ENCODE measurements at regions not wholly inside any gene's neighbourhood (a gene's known extent, or its start where the extent isn't known, plus 50 kb on each side); places are given as distances from the start of the nearest gene placed in this dataset.

DNA sequence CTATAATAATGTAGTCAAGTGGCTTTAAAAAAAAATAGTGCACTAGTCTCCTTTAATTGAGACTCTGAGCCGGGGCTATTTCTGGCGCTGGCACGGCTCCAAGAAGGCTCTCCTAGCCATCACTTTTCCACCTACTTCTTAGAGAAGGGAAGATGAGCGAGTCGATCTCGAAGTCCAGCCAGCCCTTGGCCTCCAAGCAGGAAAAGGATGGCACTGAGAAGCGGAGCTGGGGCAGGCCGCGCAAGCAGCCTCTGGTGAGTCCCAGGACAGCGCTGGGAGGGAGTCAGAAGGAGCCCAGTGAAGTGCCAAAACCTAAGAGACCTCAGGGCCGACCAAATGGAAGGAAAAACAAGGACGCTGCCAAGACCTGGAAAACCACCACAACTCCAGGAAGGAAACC lies 531.9 kb downstream of the MAGEB5 start:
- Histone ChIP-seq H3K27ac (no peak overlapping the region), H3K27me3 (replicated peaks) (no peaks in the 10 kb centered on the region), H3K4me3 (ENCODE audit: low read depth, low read length) (no peak overlapping the region), H3K36me3 (replicated peaks) (no peaks in the 10 kb centered on the region)
- no peak for DNase-seq
- in situ Hi-C loops (cut with HindIII; ENCODE audit: low pct_ligation_motif_present, low sequenced_read_pairs) = no loop called here
- TF ChIP-seq CTCF (IDR thresholded peaks at IDR 0.05; ENCODE audit: low read depth, low read length, missing control alignments) = no peak

DNA sequence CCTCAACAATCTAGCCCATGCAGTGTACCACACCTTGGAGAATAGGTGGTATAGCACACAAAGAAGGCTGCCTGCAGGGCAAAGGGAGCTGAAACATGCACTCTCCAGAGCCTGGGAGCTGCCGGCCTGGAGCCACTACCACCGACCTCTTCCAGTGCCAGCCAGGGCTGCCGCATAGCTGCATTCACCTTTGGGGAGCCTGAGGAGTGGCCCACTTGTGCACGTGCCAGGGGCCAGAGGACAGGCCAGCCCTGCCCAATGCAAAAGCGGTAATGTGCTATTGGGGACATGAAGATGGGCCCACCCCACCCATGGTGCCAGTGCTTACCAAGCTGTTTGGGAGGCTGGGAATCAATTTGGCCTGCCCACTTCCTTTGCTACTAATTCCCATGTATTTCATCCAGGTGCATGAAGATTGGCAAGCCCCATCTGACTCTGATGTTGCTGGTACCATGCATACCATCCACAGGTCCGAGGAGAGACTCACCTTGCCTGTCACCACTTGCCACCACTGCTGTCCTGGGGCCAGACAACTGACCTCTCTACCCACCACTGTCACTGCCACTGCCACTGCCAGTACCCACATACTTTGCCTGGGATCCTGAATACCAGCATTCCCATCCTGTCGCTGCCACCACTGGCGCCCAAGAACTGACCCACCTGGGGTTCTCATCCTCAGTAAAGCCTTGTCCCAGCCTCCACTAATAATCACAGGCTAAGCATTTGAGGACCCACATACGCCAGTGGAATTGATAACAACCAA lies 506.9 kb downstream of the MAGEB5 start:
- Histone ChIP-seq H3K4me3 (ENCODE audit: low read depth, low read length) (no peak overlapping the region), H3K27ac (no peak overlapping the region), H3K27me3 (replicated peaks) (no peaks in the 10 kb centered on the region), H3K36me3 (replicated peaks) (no peaks in the 10 kb centered on the region)
- TF ChIP-seq CTCF (IDR thresholded peaks at IDR 0.05; ENCODE audit: low read depth, low read length, missing control alignments) = no peak
- in situ Hi-C loops (cut with HindIII; ENCODE audit: low pct_ligation_motif_present, low sequenced_read_pairs) = no loop called here
- DNase-seq = no peak

GRCh38 chrX:26672571-26672970 lies 456.6 kb downstream of the MAGEB5 start:
- no peak for TF ChIP-seq CTCF (IDR thresholded peaks at IDR 0.05; ENCODE audit: low read depth, low read length, missing control alignments)
- no peaks in the 10 kb centered on the region for H3K27me3 ChIP-seq (replicated peaks)
- H3K27ac ChIP-seq = no peak overlapping the region
- DNase-seq = peak; percentile 13
- in situ Hi-C loops (cut with HindIII; ENCODE audit: low pct_ligation_motif_present, low sequenced_read_pairs) = no loop called here
- H3K36me3 ChIP-seq (replicated peaks) = no peaks in the 10 kb centered on the region
- no peak overlapping the region for H3K4me3 ChIP-seq (ENCODE audit: low read depth, low read length)

DNA sequence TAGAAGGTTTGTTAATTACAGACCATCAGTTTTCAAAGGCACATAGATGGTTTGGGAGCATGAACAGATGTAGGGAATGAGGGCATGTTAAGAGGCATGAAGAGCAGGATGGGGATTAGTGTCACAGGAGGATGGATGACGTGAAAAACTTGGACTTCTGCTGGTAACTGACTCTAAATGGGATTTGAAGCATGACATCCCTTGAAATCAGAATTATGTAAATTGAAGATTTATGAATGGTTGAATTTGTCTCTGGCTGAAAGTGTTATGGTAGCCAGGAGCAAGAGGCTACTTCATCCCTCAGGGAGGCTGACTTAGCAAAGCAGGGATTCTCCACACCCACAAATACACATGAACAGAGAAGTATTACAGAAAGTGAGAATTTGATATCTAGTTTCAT lies 454.6 kb downstream of the MAGEB5 start:
- no peak for DNase-seq
- TF ChIP-seq CTCF (IDR thresholded peaks at IDR 0.05; ENCODE audit: low read depth, low read length, missing control alignments) = no peak
- Histone ChIP-seq H3K36me3 (replicated peaks) (no peaks in the 10 kb centered on the region), H3K27ac (no peak overlapping the region), H3K27me3 (replicated peaks) (no peaks in the 10 kb centered on the region), H3K4me3 (ENCODE audit: low read depth, low read length) (no peak overlapping the region)
- in situ Hi-C loops (cut with HindIII; ENCODE audit: low pct_ligation_motif_present, low sequenced_read_pairs) = no loop called here

GRCh38 chrX:26664919-26665318 lies 448.9 kb downstream of the MAGEB5 start:
- H3K27me3 ChIP-seq (replicated peaks) = no peaks in the 10 kb centered on the region
- no peak for TF ChIP-seq CTCF (IDR thresholded peaks at IDR 0.05; ENCODE audit: low read depth, low read length, missing control alignments)
- H3K4me3 ChIP-seq (ENCODE audit: low read depth, low read length) = no peak overlapping the region
- H3K27ac ChIP-seq = no peak overlapping the region
- no peaks in the 10 kb centered on the region for H3K36me3 ChIP-seq (replicated peaks)
- no peak for DNase-seq
- in situ Hi-C loops (cut with HindIII; ENCODE audit: low pct_ligation_motif_present, low sequenced_read_pairs) = no loop called here

DNA sequence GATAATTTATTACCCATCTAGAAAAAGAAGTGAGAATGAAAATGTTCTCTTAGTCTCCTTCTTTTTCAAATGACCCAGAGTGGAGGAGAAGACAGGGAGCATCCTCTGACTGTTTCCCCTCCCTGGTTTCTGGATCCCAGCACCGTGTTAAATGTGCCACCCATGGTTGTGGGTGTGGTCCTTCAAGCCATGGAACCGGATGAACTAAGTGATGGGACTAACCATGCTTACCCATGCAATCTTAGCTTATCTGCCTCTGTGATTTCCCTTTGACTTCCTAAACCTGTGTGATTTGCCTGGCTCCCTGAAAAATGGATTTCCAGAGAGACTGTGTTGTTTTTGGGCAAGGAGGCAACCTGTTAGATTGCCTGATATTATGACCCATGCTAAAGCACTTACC lies 437.1 kb downstream of the MAGEB5 start:
- no peak for TF ChIP-seq CTCF (IDR thresholded peaks at IDR 0.05; ENCODE audit: low read depth, low read length, missing control alignments)
- no peaks in the 10 kb centered on the region for H3K27me3 ChIP-seq (replicated peaks)
- in situ Hi-C loops (cut with HindIII; ENCODE audit: low pct_ligation_motif_present, low sequenced_read_pairs) = no loop called here
- no peak overlapping the region for H3K27ac ChIP-seq
- no peak overlapping the region for H3K4me3 ChIP-seq (ENCODE audit: low read depth, low read length)
- no peak for DNase-seq
- no peaks in the 10 kb centered on the region for H3K36me3 ChIP-seq (replicated peaks)

All from brain microvascular endothelial cell (primary cell).